Transverse colon (tissue), 3 donors: ENCODE measurements at regions not wholly inside any gene's neighbourhood (a gene's known extent, or its start where the extent isn't known, plus 50 kb on each side); places are given as distances from the start of the nearest gene placed in this dataset.

Experiments
- EP300 ChIP-seq: sonication (generic); formaldehyde crosslinking; IDR thresholded peaks from one replicate; pipeline ENCODE4 v1.6.1; 2017; ENCODE audit warnings: antibody characterized with exemption, low read depth
- POLR2A ChIP-seq: fragments of 450-650 bp; IDR thresholded peaks from one replicate; pipeline ENCODE4 v1.6.1; 2016; ENCODE audit warnings: antibody characterized with exemption, mild to moderate bottlenecking, moderate library complexity
- TF ChIP-seq, protein P1 (sequence below), 5 experiments: fragments of 200-600 bp in 3 of 5; fragments of 450-650 bp in 2 of 5; sonication (generic) in 3 of 5; IDR thresholded peaks; 1 replicate in 2 of 5; 2 replicates in 3 of 5; pipeline ENCODE4 v1.5.1; 2016 to 2017; ENCODE audit warnings: antibody characterized with exemption in 5 of 5, inconsistent platforms in 3 of 5, mild to moderate bottlenecking in 2 of 5, moderate library complexity in 1 of 5

DNA sequence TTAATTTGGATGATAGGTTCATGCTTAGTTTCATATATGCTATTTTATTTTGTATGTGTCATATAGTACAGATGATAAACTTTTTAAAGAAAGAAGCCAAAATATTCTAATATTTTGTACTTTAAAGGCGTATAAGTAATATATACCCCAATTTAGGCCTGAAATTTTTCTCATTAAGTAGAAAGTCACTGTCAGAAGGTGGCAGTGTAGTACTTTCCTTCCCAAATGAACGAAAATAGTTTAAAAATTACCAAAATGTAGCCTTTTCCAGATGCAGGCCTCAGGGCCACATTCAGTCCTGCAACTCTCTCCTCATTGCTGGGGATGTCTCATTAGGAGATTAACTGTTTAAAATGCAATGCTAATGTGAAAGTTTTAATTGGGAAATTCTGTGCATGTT, 1263.6 kb downstream of the C4orf33 start:
- TF ChIP-seq, protein P1, sequence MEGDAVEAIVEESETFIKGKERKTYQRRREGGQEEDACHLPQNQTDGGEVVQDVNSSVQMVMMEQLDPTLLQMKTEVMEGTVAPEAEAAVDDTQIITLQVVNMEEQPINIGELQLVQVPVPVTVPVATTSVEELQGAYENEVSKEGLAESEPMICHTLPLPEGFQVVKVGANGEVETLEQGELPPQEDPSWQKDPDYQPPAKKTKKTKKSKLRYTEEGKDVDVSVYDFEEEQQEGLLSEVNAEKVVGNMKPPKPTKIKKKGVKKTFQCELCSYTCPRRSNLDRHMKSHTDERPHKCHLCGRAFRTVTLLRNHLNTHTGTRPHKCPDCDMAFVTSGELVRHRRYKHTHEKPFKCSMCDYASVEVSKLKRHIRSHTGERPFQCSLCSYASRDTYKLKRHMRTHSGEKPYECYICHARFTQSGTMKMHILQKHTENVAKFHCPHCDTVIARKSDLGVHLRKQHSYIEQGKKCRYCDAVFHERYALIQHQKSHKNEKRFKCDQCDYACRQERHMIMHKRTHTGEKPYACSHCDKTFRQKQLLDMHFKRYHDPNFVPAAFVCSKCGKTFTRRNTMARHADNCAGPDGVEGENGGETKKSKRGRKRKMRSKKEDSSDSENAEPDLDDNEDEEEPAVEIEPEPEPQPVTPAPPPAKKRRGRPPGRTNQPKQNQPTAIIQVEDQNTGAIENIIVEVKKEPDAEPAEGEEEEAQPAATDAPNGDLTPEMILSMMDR (IDR thresholded peaks at IDR 0.05) = no peak
- TF ChIP-seq POLR2A = no peak
- no peak for TF ChIP-seq EP300
